H1 (cell line): ENCODE measurements at regions not wholly inside any gene's neighbourhood (a gene's known extent, or its start where the extent isn't known, plus 50 kb on each side); places are given as distances from the start of the nearest gene placed in this dataset.

Experiments
- ATF3 ChIP-seq: IDR thresholded peaks from 2 replicates; pipeline ENCODE4 v1.6.1; 2011; ENCODE audit warnings: low read depth, mild to moderate bottlenecking, low read length; ENCODE audit not compliant: insufficient read depth
- JUND ChIP-seq: IDR thresholded peaks from 2 replicates; pipeline ENCODE4 v1.6.1; 2011; ENCODE audit warnings: mild to moderate bottlenecking, improper control_type of control experiment, low read length
- RFX5 ChIP-seq: IDR thresholded peaks from 2 replicates; pipeline ENCODE4 v1.6.1; 2011; ENCODE audit warnings: low read depth, low read length, improper control_type of control experiment, borderline replicate concordance
- SRF ChIP-seq: IDR thresholded peaks from 2 replicates; pipeline ENCODE4 v1.6.1; 2011; ENCODE audit warnings: mild to moderate bottlenecking, low read depth, low read length, moderate library complexity
- TEAD4 ChIP-seq: IDR thresholded peaks from 2 replicates; pipeline ENCODE4 v1.6.1; 2012; ENCODE audit warnings: low read depth, low read length, inconsistent platforms, mixed read lengths

- TF ChIP-seq TEAD4 (no peak), RFX5 (no peak), JUND (no peak), ATF3 (no peak), SRF (no peak)
- TF ChIP-seq, all 59 proteins: peak for 0
Measured at GRCh38 chr1:182279302-182279701, 112.3 kb downstream of the GLUL start (continued).
